ENCODE measurements at regions not wholly inside any gene's neighbourhood (a gene's known extent, or its start where the extent isn't known, plus 50 kb on each side); places are given as distances from the start of the nearest gene placed in this dataset.

DNA sequence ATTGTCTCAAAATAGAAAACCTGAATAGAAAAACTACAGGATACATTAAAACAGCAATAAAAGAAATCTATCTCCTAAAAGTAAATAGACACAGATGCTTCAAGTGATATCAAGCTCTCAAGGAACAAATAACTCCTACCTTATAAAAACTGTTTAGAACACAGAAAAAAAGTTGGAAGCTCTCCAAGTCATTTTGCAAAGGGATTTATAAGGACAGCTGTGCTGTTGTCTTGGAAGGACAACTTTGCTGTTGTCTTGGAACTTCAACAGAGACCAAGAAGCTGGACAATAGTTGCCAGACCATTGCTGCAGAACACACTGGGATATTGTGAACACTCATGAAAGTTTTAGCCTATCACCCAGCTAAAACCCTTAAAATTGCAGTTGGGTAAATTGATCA, 780.7 kb downstream of the FLRT2 start:
- no peak for TF ChIP-seq POLR2A (IDR thresholded peaks at IDR 0.05)
- TF ChIP-seq, protein P1, sequence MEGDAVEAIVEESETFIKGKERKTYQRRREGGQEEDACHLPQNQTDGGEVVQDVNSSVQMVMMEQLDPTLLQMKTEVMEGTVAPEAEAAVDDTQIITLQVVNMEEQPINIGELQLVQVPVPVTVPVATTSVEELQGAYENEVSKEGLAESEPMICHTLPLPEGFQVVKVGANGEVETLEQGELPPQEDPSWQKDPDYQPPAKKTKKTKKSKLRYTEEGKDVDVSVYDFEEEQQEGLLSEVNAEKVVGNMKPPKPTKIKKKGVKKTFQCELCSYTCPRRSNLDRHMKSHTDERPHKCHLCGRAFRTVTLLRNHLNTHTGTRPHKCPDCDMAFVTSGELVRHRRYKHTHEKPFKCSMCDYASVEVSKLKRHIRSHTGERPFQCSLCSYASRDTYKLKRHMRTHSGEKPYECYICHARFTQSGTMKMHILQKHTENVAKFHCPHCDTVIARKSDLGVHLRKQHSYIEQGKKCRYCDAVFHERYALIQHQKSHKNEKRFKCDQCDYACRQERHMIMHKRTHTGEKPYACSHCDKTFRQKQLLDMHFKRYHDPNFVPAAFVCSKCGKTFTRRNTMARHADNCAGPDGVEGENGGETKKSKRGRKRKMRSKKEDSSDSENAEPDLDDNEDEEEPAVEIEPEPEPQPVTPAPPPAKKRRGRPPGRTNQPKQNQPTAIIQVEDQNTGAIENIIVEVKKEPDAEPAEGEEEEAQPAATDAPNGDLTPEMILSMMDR (IDR thresholded peaks at IDR 0.05): no peak

Data from adrenal gland (tissue), 5 donors.